ENCODE measurements at regions not wholly inside any gene's neighbourhood (a gene's known extent, or its start where the extent isn't known, plus 50 kb on each side); places are given as distances from the start of the nearest gene placed in this dataset.

- TF ChIP-seq CTCF (IDR thresholded peaks at IDR 0.05; ENCODE audit: low read length) (no peak), EZH2 (IDR thresholded peaks at IDR 0.05; ENCODE audit: borderline replicate concordance, low read length) (no peak)
Observed at GRCh38 chr3:145906301-145906700, 254.7 kb downstream of the PLOD2 start.
